BE2C (cell line): ENCODE measurements at regions not wholly inside any gene's neighbourhood (a gene's known extent, or its start where the extent isn't known, plus 50 kb on each side); places are given as distances from the start of the nearest gene placed in this dataset.
"Not testable (repeated sequence)": the region's sequence is repeated elsewhere in the genome, so short reads cannot be mapped to it uniquely, and the experiment has no call there.

Source experiments
- DNase-seq: peaks from one replicate; pipeline ENCODE4 v3.0.0-alpha.2; 2020
- H3K27me3 ChIP-seq: fragments of 250-450 bp; sonication (Bioruptor Pico); 2 replicates; pipeline ENCODE4 v1.5.1; 2020; ENCODE audit warnings: mild to moderate bottlenecking
- H3K36me3 ChIP-seq: fragments of 250-450 bp; sonication (Bioruptor Pico); 2 replicates; pipeline ENCODE4 v1.5.1; 2020; ENCODE audit warnings: mild to moderate bottlenecking
- H3K4me1 ChIP-seq: fragments of 250-450 bp; sonication (Bioruptor Pico); 2 replicates; pipeline ENCODE4 v1.5.1; 2020
- H3K4me3 ChIP-seq: 2 replicates; pipeline ENCODE4 v1.5.1; 2011; ENCODE audit warnings: low read depth, low read length
- H3K9me3 ChIP-seq: fragments of 250-450 bp; sonication (Bioruptor Pico); 2 replicates; pipeline ENCODE4 v1.5.1; 2020
- CTCF ChIP-seq: IDR thresholded peaks from 2 replicates; pipeline ENCODE4 v1.5.1; 2012; ENCODE audit warnings: mild to moderate bottlenecking, low read depth, low read length

GRCh38 chr14:45587142-45587541 lies 334.1 kb upstream of the MIS18BP1 start:
- no peaks in the 10 kb centered on the region for H3K36me3 ChIP-seq
- H3K4me3 ChIP-seq, result no peak overlapping the region
- no peak for DNase-seq
- H3K27me3 ChIP-seq, result no peaks in the 10 kb centered on the region
- H3K4me1 ChIP-seq, result no peaks in the 10 kb centered on the region
- H3K9me3 ChIP-seq, result no peaks in the 10 kb centered on the region; the same call in 1 of the 2 replicates
- TF ChIP-seq CTCF, result no peak

GRCh38 chr14:45559626-45560025 lies 306.6 kb upstream of the MIS18BP1 start:
- Histone ChIP-seq H3K4me1 (no peaks in the 10 kb centered on the region), H3K36me3 (no peaks in the 10 kb centered on the region), H3K27me3 (no peaks in the 10 kb centered on the region), H3K9me3 (no peaks in the 10 kb centered on the region), H3K4me3 (no peak overlapping the region)
- TF ChIP-seq CTCF, result no peak
- no peak for DNase-seq

- H3K4me3 ChIP-seq, result no peak overlapping the region
- no peaks in the 10 kb centered on the region for H3K36me3 ChIP-seq
- TF ChIP-seq CTCF, result no peak
- no peaks in the 10 kb centered on the region for H3K4me1 ChIP-seq
- no peak for DNase-seq
- H3K27me3 ChIP-seq, result no peaks in the 10 kb centered on the region
- H3K9me3 ChIP-seq, result no peaks in the 10 kb centered on the region
Observed at GRCh38 chr14:45558183-45558582, 305.2 kb upstream of the MIS18BP1 start.

- Histone ChIP-seq H3K4me3 (no peak overlapping the region), H3K36me3 (no peaks in the 10 kb centered on the region), H3K27me3 (no peaks in the 10 kb centered on the region), H3K9me3 (no peaks in the 10 kb centered on the region), H3K4me1 (no peaks in the 10 kb centered on the region)
- no peak for DNase-seq
- TF ChIP-seq CTCF, result no peak
Observed at GRCh38 chr14:45553981-45554380, 301.0 kb upstream of the MIS18BP1 start.

- not testable (repeated sequence) for DNase-seq, H3K27me3 ChIP-seq, H3K4me3 ChIP-seq, H3K4me1 ChIP-seq, H3K9me3 ChIP-seq, H3K36me3 ChIP-seq
Observed at GRCh38 chr14:45551240-45551820, 298.3 kb upstream of the MIS18BP1 start.

GRCh38 chr14:45531022-45531421 lies 278.0 kb upstream of the MIS18BP1 start:
- Histone ChIP-seq H3K4me1 (no peaks in the 10 kb centered on the region), H3K4me3 (no peak overlapping the region), H3K27me3 (no peaks in the 10 kb centered on the region; the same call in 1 of the 2 replicates), H3K9me3 (no peaks in the 10 kb centered on the region), H3K36me3 (no peaks in the 10 kb centered on the region)
- no peak for DNase-seq
- TF ChIP-seq CTCF, result no peak
